ENCODE measurements at regions not wholly inside any gene's neighbourhood (a gene's known extent, or its start where the extent isn't known, plus 50 kb on each side); places are given as distances from the start of the nearest gene placed in this dataset.

- TF ChIP-seq CTCF (conservative IDR thresholded peaks at IDR 0.05 in 1 of 2, IDR thresholded peaks at IDR 0.05 in 1 of 2; ENCODE audit: low read depth in 1 of 2, low read length in 2 of 2) (no peak), EZH2 (IDR thresholded peaks at IDR 0.05; ENCODE audit: low read length, missing control alignments) (no peak)
Observed at GRCh38 chr11:70721006-70721405, 322.7 kb downstream of the CTTN start.
